ENCODE measurements at regions not wholly inside any gene's neighbourhood (a gene's known extent, or its start where the extent isn't known, plus 50 kb on each side); places are given as distances from the start of the nearest gene placed in this dataset.

DNA sequence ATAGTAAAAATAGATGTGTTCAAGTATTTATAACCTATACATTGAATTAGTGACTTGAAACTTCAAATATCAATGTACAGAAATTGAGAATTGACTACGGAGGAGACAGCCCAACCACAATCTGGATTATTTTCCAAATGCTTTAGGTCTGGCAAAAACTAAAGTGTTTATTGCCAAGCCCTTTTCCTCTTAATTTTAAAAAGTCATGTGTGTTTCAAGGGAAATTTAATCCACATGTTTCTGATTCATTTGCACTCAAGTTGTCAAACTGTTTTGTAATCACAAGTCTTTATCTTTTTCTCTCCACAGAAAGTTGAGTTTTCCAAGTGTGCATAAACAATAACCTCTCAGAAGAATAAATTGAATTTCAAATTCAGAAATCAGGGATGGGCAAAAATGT, 350.8 kb upstream of the RSPO3 start:
- Histone ChIP-seq H4K20me1 (ENCODE audit: insufficient read depth, low read length) (no peaks in the 10 kb centered on the region), H3K79me2 (ENCODE audit: low read length) (no peaks in the 10 kb centered on the region), H3K27ac (ENCODE audit: low read length) (no peak overlapping the region), H3K9me2 (replicated peaks; ENCODE audit: insufficient read depth, low read length) (no peaks in the 10 kb centered on the region), H2AFZ (ENCODE audit: low read length) (no peak overlapping the region), H3K36me3 (replicated peaks; ENCODE audit: insufficient read depth, low read length) (no peaks in the 10 kb centered on the region), H3K9ac (ENCODE audit: low read length) (no peak overlapping the region), H3F3A (ENCODE audit: insufficient read depth, low read length) (no peaks in the 10 kb centered on the region), H3K27me3 (replicated peaks; ENCODE audit: insufficient read depth, low read length) (no peaks in the 10 kb centered on the region), H3K4me3 (ENCODE audit: low read length) (no peak overlapping the region), H3K4me2 (ENCODE audit: low read depth, low read length) (no peak overlapping the region), H3K4me1 (ENCODE audit: low read length) (no peaks in the 10 kb centered on the region), H3K9me3 (replicated peaks; ENCODE audit: insufficient read depth, low read length) (no peaks in the 10 kb centered on the region)
- TF ChIP-seq EZH2 (optimal IDR thresholded peaks at IDR 0.05; ENCODE audit: low read depth, low read length) (no peak), EZH2phosphoT487 (IDR thresholded peaks at IDR 0.05; ENCODE audit: low read length) (no peak)
- TF ChIP-seq, protein P1, sequence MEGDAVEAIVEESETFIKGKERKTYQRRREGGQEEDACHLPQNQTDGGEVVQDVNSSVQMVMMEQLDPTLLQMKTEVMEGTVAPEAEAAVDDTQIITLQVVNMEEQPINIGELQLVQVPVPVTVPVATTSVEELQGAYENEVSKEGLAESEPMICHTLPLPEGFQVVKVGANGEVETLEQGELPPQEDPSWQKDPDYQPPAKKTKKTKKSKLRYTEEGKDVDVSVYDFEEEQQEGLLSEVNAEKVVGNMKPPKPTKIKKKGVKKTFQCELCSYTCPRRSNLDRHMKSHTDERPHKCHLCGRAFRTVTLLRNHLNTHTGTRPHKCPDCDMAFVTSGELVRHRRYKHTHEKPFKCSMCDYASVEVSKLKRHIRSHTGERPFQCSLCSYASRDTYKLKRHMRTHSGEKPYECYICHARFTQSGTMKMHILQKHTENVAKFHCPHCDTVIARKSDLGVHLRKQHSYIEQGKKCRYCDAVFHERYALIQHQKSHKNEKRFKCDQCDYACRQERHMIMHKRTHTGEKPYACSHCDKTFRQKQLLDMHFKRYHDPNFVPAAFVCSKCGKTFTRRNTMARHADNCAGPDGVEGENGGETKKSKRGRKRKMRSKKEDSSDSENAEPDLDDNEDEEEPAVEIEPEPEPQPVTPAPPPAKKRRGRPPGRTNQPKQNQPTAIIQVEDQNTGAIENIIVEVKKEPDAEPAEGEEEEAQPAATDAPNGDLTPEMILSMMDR (IDR thresholded peaks at IDR 0.05; ENCODE audit: low read length): no peak
- no peak for DNase-seq

DNA sequence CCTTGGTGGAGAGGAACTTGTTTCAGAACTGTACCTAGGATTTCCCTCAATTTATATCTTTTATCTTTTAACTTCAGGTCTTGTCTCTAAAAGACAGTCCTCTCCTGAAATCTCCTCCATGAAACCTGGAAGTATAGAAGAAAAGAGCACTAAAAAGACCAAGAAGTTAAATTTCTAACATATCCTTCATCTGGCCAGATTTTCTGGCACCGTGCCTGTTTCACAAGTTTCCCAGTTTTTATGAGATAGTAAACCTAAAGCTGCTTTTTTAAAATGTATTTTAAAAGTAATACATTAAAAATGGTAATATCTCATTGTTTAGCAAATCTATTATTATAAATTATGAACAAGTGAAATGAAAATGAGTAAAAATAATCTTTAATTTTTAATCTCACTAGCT, 348.3 kb upstream of the RSPO3 start:
- no peaks in the 10 kb centered on the region for H3K27me3 ChIP-seq (replicated peaks; ENCODE audit: insufficient read depth, low read length)

DNA sequence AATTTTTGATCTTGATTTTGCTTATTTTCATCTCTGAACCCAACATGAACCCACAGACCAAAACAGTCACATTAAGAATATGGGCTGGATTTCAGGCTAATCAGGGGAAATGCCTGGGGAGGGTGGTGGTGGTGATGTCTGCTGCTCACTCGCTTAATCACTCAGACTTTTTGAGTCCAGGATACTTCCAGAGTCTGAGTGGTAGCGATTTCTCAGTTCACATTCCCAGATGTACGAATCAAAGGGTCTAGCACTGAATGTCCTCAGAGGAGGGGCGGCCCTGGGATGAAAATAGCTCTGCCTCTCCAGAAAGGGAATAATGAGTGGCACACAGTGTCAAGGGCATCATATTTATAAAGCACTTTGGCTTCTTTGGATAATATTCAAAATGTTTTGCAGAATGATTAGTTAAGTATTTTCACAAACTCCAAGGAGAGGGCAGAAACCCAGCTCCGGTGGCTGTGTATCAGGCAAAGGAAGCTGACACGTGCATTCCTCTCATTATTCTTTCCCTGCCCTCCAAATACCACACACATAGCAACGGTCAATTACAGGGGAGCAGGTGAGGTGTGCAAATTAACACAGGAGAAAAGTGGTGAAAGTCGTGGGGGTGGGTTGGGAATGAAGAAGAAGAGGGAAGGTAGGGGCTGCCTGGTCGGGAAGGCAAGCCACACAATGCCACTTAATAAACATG, 345.2 kb upstream of the RSPO3 start:
- no peak for DNase-seq
- Histone ChIP-seq H3K9me3 (replicated peaks; ENCODE audit: insufficient read depth, low read length) (no peaks in the 10 kb centered on the region), H3K4me3 (ENCODE audit: low read length) (no peak overlapping the region), H4K20me1 (ENCODE audit: insufficient read depth, low read length) (no peaks in the 10 kb centered on the region), H3K9me2 (replicated peaks; ENCODE audit: insufficient read depth, low read length) (no peaks in the 10 kb centered on the region), H3K4me1 (ENCODE audit: low read length) (no peaks in the 10 kb centered on the region), H3K79me2 (ENCODE audit: low read length) (no peaks in the 10 kb centered on the region), H3K36me3 (replicated peaks; ENCODE audit: insufficient read depth, low read length) (no peaks in the 10 kb centered on the region), H3F3A (ENCODE audit: insufficient read depth, low read length) (no peaks in the 10 kb centered on the region), H3K4me2 (ENCODE audit: low read depth, low read length) (no peak overlapping the region), H2AFZ (ENCODE audit: low read length) (no peak overlapping the region), H3K27me3 (replicated peaks; ENCODE audit: insufficient read depth, low read length) (no peaks in the 10 kb centered on the region), H3K9ac (ENCODE audit: low read length) (no peak overlapping the region), H3K27ac (ENCODE audit: low read length) (no peak overlapping the region)
- TF ChIP-seq EZH2 (optimal IDR thresholded peaks at IDR 0.05; ENCODE audit: low read depth, low read length) (no peak), EZH2phosphoT487 (IDR thresholded peaks at IDR 0.05; ENCODE audit: low read length) (no peak)
- TF ChIP-seq, protein P1 (IDR thresholded peaks at IDR 0.05; ENCODE audit: low read length): no peak

More for the DNA sequence above, 348.3 kb upstream of the RSPO3 start:
- H3K9me2 ChIP-seq (replicated peaks; ENCODE audit: insufficient read depth, low read length): no peaks in the 10 kb centered on the region
- no peaks in the 10 kb centered on the region for H3K79me2 ChIP-seq (ENCODE audit: low read length)
- no peak overlapping the region for H3K27ac ChIP-seq (ENCODE audit: low read length)
- TF ChIP-seq EZH2 (optimal IDR thresholded peaks at IDR 0.05; ENCODE audit: low read depth, low read length) (no peak), EZH2phosphoT487 (IDR thresholded peaks at IDR 0.05; ENCODE audit: low read length) (no peak)
- TF ChIP-seq, protein P1 (IDR thresholded peaks at IDR 0.05; ENCODE audit: low read length): no peak
- H3F3A ChIP-seq (ENCODE audit: insufficient read depth, low read length): no peaks in the 10 kb centered on the region
- H3K4me2 ChIP-seq (ENCODE audit: low read depth, low read length): no peak overlapping the region
- H3K4me1 ChIP-seq (ENCODE audit: low read length): no peaks in the 10 kb centered on the region
- no peak overlapping the region for H3K4me3 ChIP-seq (ENCODE audit: low read length)
- H3K36me3 ChIP-seq (replicated peaks; ENCODE audit: insufficient read depth, low read length): no peaks in the 10 kb centered on the region
- DNase-seq: no peak
- no peak overlapping the region for H3K9ac ChIP-seq (ENCODE audit: low read length)
- H4K20me1 ChIP-seq (ENCODE audit: insufficient read depth, low read length): no peaks in the 10 kb centered on the region
- H3K9me3 ChIP-seq (replicated peaks; ENCODE audit: insufficient read depth, low read length): no peaks in the 10 kb centered on the region
- H2AFZ ChIP-seq (ENCODE audit: low read length): no peak overlapping the region
